HepG2 (cell line): ENCODE measurements at regions not wholly inside any gene's neighbourhood (a gene's known extent, or its start where the extent isn't known, plus 50 kb on each side); places are given as distances from the start of the nearest gene placed in this dataset.

Experiments
- CSRNP1 ChIP-seq: sonication (generic); formaldehyde crosslinking; IDR thresholded peaks from 2 replicates; pipeline ENCODE4 v1.8.1; 2023; ENCODE audit warnings: mild to moderate bottlenecking, missing genetic modification reagents
- FOXA3 ChIP-seq: IDR thresholded peaks from 2 replicates; pipeline ENCODE4 v1.6.1; 2016; ENCODE audit warnings: missing genetic modification reagents, missing compliant biosample characterization
- GTF2F1 ChIP-seq: fragments of 150-350 bp; IDR thresholded peaks from 2 replicates; pipeline ENCODE4 v1.6.1; 2014; ENCODE audit warnings: low read length
- HMG20B ChIP-seq: conservative IDR thresholded peaks from 2 replicates; pipeline ENCODE4 v1.6.1; 2016; ENCODE audit warnings: missing genetic modification reagents, missing compliant biosample characterization
- HNF4A ChIP-seq: sonication (generic); formaldehyde crosslinking; IDR thresholded peaks from 2 replicates; pipeline ENCODE4 v1.4.0; 2020; ENCODE audit warnings: missing genetic modification reagents
- NKX3-1 ChIP-seq: sonication (generic); formaldehyde crosslinking; IDR thresholded peaks from 2 replicates; pipeline ENCODE4 v1.5.0; 2020; ENCODE audit warnings: missing genetic modification reagents
- ONECUT2 ChIP-seq: sonication (generic); formaldehyde crosslinking; IDR thresholded peaks from 2 replicates; pipeline ENCODE4 v1.4.0; 2020; ENCODE audit warnings: missing genetic modification reagents
- PLRG1 ChIP-seq: fragments of 450-650 bp; conservative IDR thresholded peaks from 2 replicates; pipeline ENCODE4 v1.6.1; 2016
- XBP1 ChIP-seq: sonication (generic); formaldehyde crosslinking; IDR thresholded peaks from 2 replicates; pipeline ENCODE4 v1.5.0; 2020; ENCODE audit warnings: missing genetic modification reagents
- ZBTB33 ChIP-seq: sonication (generic); formaldehyde crosslinking; IDR thresholded peaks from 2 replicates; pipeline ENCODE4 v1.4.0; 2020; ENCODE audit warnings: missing genetic modification reagents
- ZC3H13 ChIP-seq: sonication (generic); formaldehyde crosslinking; IDR thresholded peaks from 2 replicates; pipeline ENCODE4 v1.8.1; 2023; ENCODE audit warnings: mild to moderate bottlenecking, missing genetic modification reagents, moderate library complexity
- ZFY ChIP-seq: sonication (generic); formaldehyde crosslinking; IDR thresholded peaks from 2 replicates; pipeline ENCODE4 v1.4.0; 2020; ENCODE audit warnings: missing genetic modification reagents
- ZNF407 ChIP-seq: sonication (generic); formaldehyde crosslinking; IDR thresholded peaks from one replicate; pipeline ENCODE4 v1.5.1; 2020; ENCODE audit warnings: mild to moderate bottlenecking, missing genetic modification reagents; ENCODE audit errors: not compliant biosample characterization
- ZNF441 ChIP-seq: sonication (generic); formaldehyde crosslinking; IDR thresholded peaks from 2 replicates; pipeline ENCODE4 v1.7.0; 2021; ENCODE audit warnings: missing genetic modification reagents, borderline replicate concordance
- ZNF572 ChIP-seq: sonication (generic); formaldehyde crosslinking; IDR thresholded peaks from 2 replicates; pipeline ENCODE4 v1.5.1; 2020; ENCODE audit warnings: mild to moderate bottlenecking, missing genetic modification reagents
- ZNF670 ChIP-seq: sonication (generic); formaldehyde crosslinking; IDR thresholded peaks from 2 replicates; pipeline ENCODE4 v1.8.0; 2022; ENCODE audit warnings: mild to moderate bottlenecking, missing genetic modification reagents, borderline replicate concordance
- ZSCAN31 ChIP-seq: sonication (generic); formaldehyde crosslinking; IDR thresholded peaks from 2 replicates; pipeline ENCODE4 v1.5.0; 2020; ENCODE audit warnings: low read depth, mild to moderate bottlenecking, missing genetic modification reagents
- TF ChIP-seq, protein P1 (sequence below): IDR thresholded peaks from 2 replicates; pipeline ENCODE4 v1.6.1; 2016; ENCODE audit warnings: missing compliant biosample characterization, missing genetic modification reagents, borderline replicate concordance
- TF ChIP-seq, protein P2 (sequence below): IDR thresholded peaks from 2 replicates; pipeline ENCODE4 v1.6.1; 2016; ENCODE audit warnings: missing genetic modification reagents, missing compliant biosample characterization

DNA sequence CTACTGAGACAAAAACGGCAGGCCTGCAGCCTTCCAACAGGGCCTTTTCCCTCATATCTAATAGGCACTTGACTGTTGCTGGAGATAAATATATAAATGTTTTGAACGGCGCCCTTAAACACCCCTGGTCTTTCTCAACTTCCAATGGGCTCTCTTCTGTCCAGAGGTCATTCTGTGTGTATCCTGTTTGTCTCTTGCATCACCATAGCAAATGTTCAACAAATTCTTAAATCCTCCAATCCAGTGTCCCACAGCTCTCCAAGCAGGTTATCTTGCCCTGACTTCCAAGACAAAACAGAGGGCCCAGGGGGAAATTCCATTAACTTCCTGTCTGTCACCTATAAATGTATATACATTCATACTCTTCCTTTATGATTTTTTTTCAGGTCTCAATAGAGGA, 62.0 kb downstream of the OR2J2 start (continued):
- no peak for TF ChIP-seq NKX3-1
- TF ChIP-seq, protein P1, sequence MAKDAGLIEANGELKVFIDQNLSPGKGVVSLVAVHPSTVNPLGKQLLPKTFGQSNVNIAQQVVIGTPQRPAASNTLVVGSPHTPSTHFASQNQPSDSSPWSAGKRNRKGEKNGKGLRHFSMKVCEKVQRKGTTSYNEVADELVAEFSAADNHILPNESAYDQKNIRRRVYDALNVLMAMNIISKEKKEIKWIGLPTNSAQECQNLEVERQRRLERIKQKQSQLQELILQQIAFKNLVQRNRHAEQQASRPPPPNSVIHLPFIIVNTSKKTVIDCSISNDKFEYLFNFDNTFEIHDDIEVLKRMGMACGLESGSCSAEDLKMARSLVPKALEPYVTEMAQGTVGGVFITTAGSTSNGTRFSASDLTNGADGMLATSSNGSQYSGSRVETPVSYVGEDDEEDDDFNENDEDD (CRISPR knock-in tag), result no peak
- TF ChIP-seq PLRG1, result no peak
- TF ChIP-seq XBP1 (CRISPR knock-in tag), result no peak
- TF ChIP-seq HNF4A (CRISPR knock-in tag), result peak; percentile 83
- TF ChIP-seq, protein P2, sequence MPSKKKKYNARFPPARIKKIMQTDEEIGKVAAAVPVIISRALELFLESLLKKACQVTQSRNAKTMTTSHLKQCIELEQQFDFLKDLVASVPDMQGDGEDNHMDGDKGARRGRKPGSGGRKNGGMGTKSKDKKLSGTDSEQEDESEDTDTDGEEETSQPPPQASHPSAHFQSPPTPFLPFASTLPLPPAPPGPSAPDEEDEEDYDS (CRISPR knock-in tag), result no peak
- TF ChIP-seq ZNF407 (CRISPR knock-in tag), result no peak
- TF ChIP-seq ZC3H13 (CRISPR knock-in tag), result no peak
- TF ChIP-seq ZNF572, result no peak
- TF ChIP-seq ONECUT2 (CRISPR knock-in tag), result no peak
- TF ChIP-seq ZSCAN31, result no peak
- TF ChIP-seq ZFY (CRISPR knock-in tag), result no peak
- no peak for TF ChIP-seq ZBTB33 (CRISPR knock-in tag)
- TF ChIP-seq ZNF670, result no peak
- no peak for TF ChIP-seq CSRNP1 (CRISPR knock-in tag)
- 0 out of 2 replicates have a peak, but pooled peaks have one; percentile 37 for TF ChIP-seq FOXA3 (CRISPR knock-in tag)
- no peak for TF ChIP-seq HMG20B
- TF ChIP-seq ZNF441 (CRISPR knock-in tag), result no peak
- no peak for TF ChIP-seq GTF2F1
